SK-N-SH (cell line): ENCODE measurements at regions not wholly inside any gene's neighbourhood (a gene's known extent, or its start where the extent isn't known, plus 50 kb on each side); places are given as distances from the start of the nearest gene placed in this dataset.

Experiments used
- CTCF ChIP-seq: fragments of 200-600 bp; sonication (generic); IDR thresholded peaks from 2 replicates; pipeline ENCODE4 v1.6.1; 2017; ENCODE audit warnings: antibody characterized with exemption, mild to moderate bottlenecking, moderate library complexity
- ELF1 ChIP-seq: IDR thresholded peaks from 2 replicates; pipeline ENCODE4 v1.4.0; 2012
- EP300 ChIP-seq, 2 experiments: IDR thresholded peaks; 2 replicates each; pipeline versions ENCODE4 v1.4.0 to v1.6.1; 2012; ENCODE audit warnings: borderline replicate concordance in 1 of 2, low read depth in 1 of 2, low read length in 1 of 2
- FOXM1 ChIP-seq: IDR thresholded peaks from 2 replicates; pipeline ENCODE4 v1.4.0; 2012; ENCODE audit warnings: low read depth, mild to moderate bottlenecking
- GABPA ChIP-seq: IDR thresholded peaks from 2 replicates; pipeline ENCODE4 v1.4.0; 2012; ENCODE audit warnings: low read depth, mild to moderate bottlenecking
- GATA2 ChIP-seq: sonication (generic); formaldehyde crosslinking; IDR thresholded peaks from 2 replicates; pipeline ENCODE4 v1.5.0; 2020; ENCODE audit warnings: mild to moderate bottlenecking, missing genetic modification reagents
- MXI1 ChIP-seq: IDR thresholded peaks from 2 replicates; pipeline ENCODE4 v1.6.1; 2012; ENCODE audit warnings: mild to moderate bottlenecking, low read depth, low read length, improper control_type of control experiment
- POLR2AphosphoS5 ChIP-seq: IDR thresholded peaks from 2 replicates; pipeline ENCODE4 v1.6.1; 2012; ENCODE audit warnings: low read depth, low read length
- REST ChIP-seq: IDR thresholded peaks from 2 replicates; pipeline ENCODE4 v1.6.1; 2012; ENCODE audit warnings: mild to moderate bottlenecking, low read depth, low read length, moderate library complexity
- RFX5 ChIP-seq: IDR thresholded peaks from 2 replicates; pipeline ENCODE4 v1.6.1; 2012; ENCODE audit warnings: mild to moderate bottlenecking, improper control_type of control experiment, low read length
- TAF1 ChIP-seq: IDR thresholded peaks from 2 replicates; pipeline ENCODE4 v1.6.1; 2012; ENCODE audit warnings: low read depth, mild to moderate bottlenecking, low read length, moderate library complexity, borderline replicate concordance
- TF ChIP-seq, protein P1 (sequence below): IDR thresholded peaks from 2 replicates; pipeline ENCODE4 v1.4.0; 2012; ENCODE audit warnings: low read depth
- TF ChIP-seq, protein P2 (sequence below): IDR thresholded peaks from 2 replicates; pipeline ENCODE4; 2012

- no peak for TF ChIP-seq CTCF
- TF ChIP-seq, protein P1, sequence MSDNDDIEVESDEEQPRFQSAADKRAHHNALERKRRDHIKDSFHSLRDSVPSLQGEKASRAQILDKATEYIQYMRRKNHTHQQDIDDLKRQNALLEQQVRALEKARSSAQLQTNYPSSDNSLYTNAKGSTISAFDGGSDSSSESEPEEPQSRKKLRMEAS, result no peak
- TF ChIP-seq MXI1, result no peak
- no peak for TF ChIP-seq FOXM1
- TF ChIP-seq, protein P2, sequence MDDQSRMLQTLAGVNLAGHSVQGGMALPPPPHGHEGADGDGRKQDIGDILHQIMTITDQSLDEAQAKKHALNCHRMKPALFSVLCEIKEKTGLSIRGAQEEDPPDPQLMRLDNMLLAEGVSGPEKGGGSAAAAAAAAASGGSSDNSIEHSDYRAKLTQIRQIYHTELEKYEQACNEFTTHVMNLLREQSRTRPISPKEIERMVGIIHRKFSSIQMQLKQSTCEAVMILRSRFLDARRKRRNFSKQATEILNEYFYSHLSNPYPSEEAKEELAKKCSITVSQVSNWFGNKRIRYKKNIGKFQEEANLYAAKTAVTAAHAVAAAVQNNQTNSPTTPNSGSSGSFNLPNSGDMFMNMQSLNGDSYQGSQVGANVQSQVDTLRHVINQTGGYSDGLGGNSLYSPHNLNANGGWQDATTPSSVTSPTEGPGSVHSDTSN, result no peak
- no peak for TF ChIP-seq GATA2 (CRISPR knock-in tag)
- no peak for TF ChIP-seq TAF1
- TF ChIP-seq GABPA, result no peak
- no peak for TF ChIP-seq REST
- TF ChIP-seq POLR2AphosphoS5, result no peak
- no peak for TF ChIP-seq RFX5
- TF ChIP-seq ELF1, result no peak
- no peak for TF ChIP-seq EP300 (IDR thresholded peaks at IDR 0.05; ENCODE audit: borderline replicate concordance in 1 of 2, low read depth in 1 of 2, low read length in 1 of 2)
Measured at GRCh38 chr11:15412054-15412453, 297.3 kb downstream of the INSC start.
